Neural crest cell (in vitro differentiated cells): ENCODE measurements at regions not wholly inside any gene's neighbourhood (a gene's known extent, or its start where the extent isn't known, plus 50 kb on each side); places are given as distances from the start of the nearest gene placed in this dataset.
"Not testable (repeated sequence)": the region's sequence is repeated elsewhere in the genome, so short reads cannot be mapped to it uniquely, and the experiment has no call there.

Source experiments
- DNase-seq: peaks from one replicate; pipeline ENCODE4 v3.0.0; 2021; ENCODE audit warnings: low read depth, mixed read lengths, low spot score
- H3K27ac Mint-ChIP-seq: one replicate; pipeline ENCODE4 v1.8.0; 2021; ENCODE audit warnings: mild to moderate bottlenecking, mixed read lengths; ENCODE audit not compliant: unreplicated experiment
- H3K27me3 Mint-ChIP-seq: 2 replicates; pipeline ENCODE4 v1.8.0; 2021; ENCODE audit warnings: low read depth, mild to moderate bottlenecking, mixed read lengths
- H3K36me3 Mint-ChIP-seq: 2 replicates; pipeline ENCODE4 v1.8.0; 2021; ENCODE audit warnings: low read depth, mild to moderate bottlenecking, mixed read lengths
- H3K4me1 Mint-ChIP-seq: 2 replicates; pipeline ENCODE4 v1.8.0; 2021; ENCODE audit warnings: mixed read lengths
- H3K4me3 Mint-ChIP-seq: one replicate; pipeline ENCODE4 v1.8.0; 2021; ENCODE audit warnings: mild to moderate bottlenecking, mixed read lengths
- H3K9me3 Mint-ChIP-seq: 2 replicates; pipeline ENCODE4 v1.8.0; 2021; ENCODE audit warnings: mixed read lengths
- TF ChIP-seq, protein P1 (sequence below): fragments of 200-600 bp; sonication (generic); conservative IDR thresholded peaks from 2 replicates; pipeline ENCODE4 v1.5.0; 2021; ENCODE audit warnings: antibody characterized with exemption, mild to moderate bottlenecking

DNA sequence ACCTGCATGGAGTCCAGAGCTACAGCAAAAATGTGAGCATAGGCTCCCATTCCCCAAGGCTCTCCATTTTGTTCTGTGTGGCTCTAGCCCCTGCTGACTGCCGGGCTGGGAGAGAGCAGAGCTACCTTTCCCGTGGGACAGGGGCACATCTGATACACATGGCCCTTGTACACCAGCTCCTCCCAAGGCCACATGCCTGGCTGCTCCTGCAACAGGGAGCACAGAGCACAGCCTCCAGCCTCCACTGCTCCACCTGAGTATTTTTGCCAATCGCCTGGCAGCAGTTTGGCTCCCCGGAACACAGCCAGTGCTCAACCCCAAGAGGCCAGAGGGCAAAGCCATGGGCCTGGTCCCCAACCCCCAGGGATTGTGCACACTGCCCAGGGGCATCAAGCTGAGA is 146.5 kb downstream of the CHD1L start:
- TF ChIP-seq, protein P1, sequence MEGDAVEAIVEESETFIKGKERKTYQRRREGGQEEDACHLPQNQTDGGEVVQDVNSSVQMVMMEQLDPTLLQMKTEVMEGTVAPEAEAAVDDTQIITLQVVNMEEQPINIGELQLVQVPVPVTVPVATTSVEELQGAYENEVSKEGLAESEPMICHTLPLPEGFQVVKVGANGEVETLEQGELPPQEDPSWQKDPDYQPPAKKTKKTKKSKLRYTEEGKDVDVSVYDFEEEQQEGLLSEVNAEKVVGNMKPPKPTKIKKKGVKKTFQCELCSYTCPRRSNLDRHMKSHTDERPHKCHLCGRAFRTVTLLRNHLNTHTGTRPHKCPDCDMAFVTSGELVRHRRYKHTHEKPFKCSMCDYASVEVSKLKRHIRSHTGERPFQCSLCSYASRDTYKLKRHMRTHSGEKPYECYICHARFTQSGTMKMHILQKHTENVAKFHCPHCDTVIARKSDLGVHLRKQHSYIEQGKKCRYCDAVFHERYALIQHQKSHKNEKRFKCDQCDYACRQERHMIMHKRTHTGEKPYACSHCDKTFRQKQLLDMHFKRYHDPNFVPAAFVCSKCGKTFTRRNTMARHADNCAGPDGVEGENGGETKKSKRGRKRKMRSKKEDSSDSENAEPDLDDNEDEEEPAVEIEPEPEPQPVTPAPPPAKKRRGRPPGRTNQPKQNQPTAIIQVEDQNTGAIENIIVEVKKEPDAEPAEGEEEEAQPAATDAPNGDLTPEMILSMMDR: no peak
- Mint-ChIP-seq H3K4me3 (no peak overlapping the region), H3K27me3 (no peaks in the 10 kb centered on the region), H3K36me3 (peaks cover 2% of the 10 kb centered on the region), H3K27ac (no peak overlapping the region), H3K9me3 (peaks cover 4% of the 10 kb centered on the region), H3K4me1 (peaks cover 4% of the 10 kb centered on the region)
- DNase-seq: no peak

DNA sequence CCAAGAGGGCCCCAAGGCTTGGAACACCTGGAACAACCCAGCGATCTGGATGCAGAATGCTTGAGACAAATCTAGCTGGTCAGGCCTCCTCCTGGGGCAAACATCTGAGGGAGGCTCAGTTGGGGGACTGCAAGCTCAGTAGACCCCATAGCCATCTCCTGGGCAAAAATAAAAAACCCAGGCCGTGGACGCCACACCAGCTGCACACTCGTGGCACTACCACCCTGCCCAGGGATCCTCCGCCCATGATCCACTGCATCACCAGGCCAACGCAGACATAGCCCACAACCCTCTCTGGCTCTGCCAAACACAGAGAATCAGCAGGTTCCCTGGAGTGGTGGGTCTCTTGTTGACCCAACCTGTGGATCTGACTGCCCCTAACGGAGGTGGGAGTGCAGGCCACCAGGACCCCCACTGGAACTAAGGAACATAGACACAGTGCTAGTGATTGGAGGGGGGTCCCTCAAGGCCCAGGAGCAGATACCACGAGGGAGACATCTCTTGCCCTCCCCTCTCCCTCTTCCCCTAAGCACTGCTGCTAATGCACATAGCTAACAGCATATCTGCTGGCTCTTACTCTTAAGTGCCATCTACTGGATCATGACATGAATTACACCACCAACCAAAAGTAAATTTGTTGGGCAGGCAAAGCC is 147.2 kb downstream of the CHD1L start:
- H3K36me3 Mint-ChIP-seq: peaks cover 2% of the 10 kb centered on the region
- H3K27me3 Mint-ChIP-seq: no peaks in the 10 kb centered on the region
- no peak overlapping the region for H3K27ac Mint-ChIP-seq
- peaks cover 4% of the 10 kb centered on the region for H3K4me1 Mint-ChIP-seq
- peaks cover 4% of the 10 kb centered on the region for H3K9me3 Mint-ChIP-seq
- DNase-seq: peak; percentile 12
- no peak overlapping the region for H3K4me3 Mint-ChIP-seq
- TF ChIP-seq, protein P1: peak; percentile 75

DNA sequence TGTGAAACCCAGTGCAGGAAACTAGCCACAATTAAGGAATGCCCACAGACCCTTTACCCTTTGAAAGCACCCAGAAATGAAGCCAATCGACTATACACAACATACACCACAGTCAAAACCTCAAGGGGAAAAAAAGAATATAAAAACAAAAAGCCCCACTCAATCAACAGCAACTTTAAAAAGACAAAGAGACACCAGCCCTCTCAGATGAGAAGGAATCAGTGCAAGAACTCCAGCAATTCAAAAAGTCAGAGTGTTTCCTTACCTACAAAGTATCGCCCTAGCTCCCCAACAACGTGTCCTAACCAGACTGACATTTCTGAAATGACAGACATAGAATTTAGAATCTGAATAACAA is 147.7 kb downstream of the CHD1L start:
- Mint-ChIP-seq H3K4me1 (peaks cover 4% of the 10 kb centered on the region), H3K4me3 (no peak overlapping the region), H3K27ac (no peak overlapping the region), H3K27me3 (no peaks in the 10 kb centered on the region), H3K9me3 (peaks cover 4% of the 10 kb centered on the region), H3K36me3 (peaks cover 2% of the 10 kb centered on the region)
- TF ChIP-seq, protein P1: peak; percentile 11
- DNase-seq: no peak

DNA sequence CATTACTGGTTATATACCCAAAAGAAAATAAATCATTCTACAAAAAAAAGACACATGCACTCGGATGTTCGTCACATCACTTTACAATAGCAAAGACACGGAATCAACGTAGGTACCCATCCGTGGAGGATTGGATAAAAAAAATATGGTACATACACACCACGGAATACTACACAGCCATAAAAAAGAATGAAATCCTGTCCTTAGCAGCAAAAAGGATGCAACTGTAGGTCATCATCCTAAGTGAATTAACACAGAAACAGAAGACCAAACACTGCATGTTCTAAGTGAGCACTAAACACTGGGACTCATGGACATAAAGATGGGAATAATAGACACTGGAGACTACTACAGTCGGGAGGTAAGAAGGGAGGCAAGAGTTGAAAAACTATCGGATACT is 148.6 kb downstream of the CHD1L start:
- no peak for DNase-seq
- Mint-ChIP-seq H3K27me3 (no peaks in the 10 kb centered on the region), H3K9me3 (peaks cover 4% of the 10 kb centered on the region), H3K27ac (no peak overlapping the region), H3K36me3 (peaks cover 2% of the 10 kb centered on the region), H3K4me1 (peaks cover 4% of the 10 kb centered on the region), H3K4me3 (no peak overlapping the region)
- TF ChIP-seq, protein P1: no peak

DNA sequence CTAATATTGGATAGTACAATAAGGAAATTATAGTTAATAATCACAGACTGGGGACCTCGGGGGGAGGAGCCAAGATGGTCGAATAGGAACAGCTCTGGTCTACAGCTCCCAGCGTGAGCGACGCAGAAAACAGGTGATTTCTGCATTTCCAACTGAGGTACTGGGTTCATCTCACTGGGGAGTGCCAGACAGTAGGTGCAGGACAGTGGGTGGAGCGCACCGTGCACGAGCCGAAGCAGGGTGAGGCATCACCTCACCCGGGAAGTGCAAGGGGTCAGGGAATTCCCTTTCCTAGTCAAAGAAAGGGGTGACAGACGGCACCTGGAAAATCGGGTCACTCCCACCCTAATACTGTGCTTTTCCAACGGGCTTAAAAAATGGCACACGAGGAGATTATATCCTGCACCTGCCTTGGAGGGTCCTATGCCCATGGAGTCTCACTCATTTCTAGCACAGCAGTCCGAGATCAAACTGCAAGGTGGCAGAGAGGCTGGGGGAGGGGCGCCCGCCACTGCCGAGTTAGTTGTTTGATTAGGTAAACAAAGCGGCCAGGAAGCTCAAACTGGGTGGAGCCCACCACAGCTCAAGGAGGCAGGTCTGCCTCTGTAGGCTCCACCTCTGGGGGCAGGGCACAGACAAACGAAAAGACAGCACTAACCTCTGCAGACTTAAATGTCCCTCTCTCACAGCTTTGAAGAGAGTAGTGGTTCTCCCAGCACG is 138.8 kb upstream of the BCL9 start:
- not testable (repeated sequence) for H3K9me3 Mint-ChIP-seq, H3K4me3 Mint-ChIP-seq, H3K36me3 Mint-ChIP-seq, DNase-seq, H3K27ac Mint-ChIP-seq, H3K4me1 Mint-ChIP-seq, H3K27me3 Mint-ChIP-seq

DNA sequence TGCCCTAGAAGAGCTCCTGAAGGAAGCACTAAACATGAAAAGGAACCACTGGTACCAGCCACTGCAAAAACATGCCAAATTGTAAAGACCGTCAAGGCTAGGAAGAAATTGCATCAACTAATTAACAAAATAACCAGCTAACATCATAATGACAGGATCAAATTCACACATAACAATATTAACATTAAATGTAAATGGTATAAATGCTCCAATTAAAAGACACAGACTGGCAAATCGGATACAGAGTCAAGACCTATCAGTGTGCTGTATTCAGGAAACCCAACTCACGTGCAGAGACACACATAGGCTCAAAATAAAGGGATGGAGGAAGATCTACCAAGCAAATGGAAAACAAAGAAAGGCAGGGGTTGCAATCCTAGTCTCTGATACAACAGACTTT is 137.0 kb upstream of the BCL9 start:
- H3K27ac Mint-ChIP-seq, H3K36me3 Mint-ChIP-seq, H3K27me3 Mint-ChIP-seq: not testable (repeated sequence)

More for the DNA sequence above, 137.0 kb upstream of the BCL9 start:
- not testable (repeated sequence) for DNase-seq, H3K4me1 Mint-ChIP-seq, H3K4me3 Mint-ChIP-seq, H3K9me3 Mint-ChIP-seq
